K562 (cell line): ENCODE measurements at regions not wholly inside any gene's neighbourhood (a gene's known extent, or its start where the extent isn't known, plus 50 kb on each side); places are given as distances from the start of the nearest gene placed in this dataset.
"Not testable (repeated sequence)": the region's sequence is repeated elsewhere in the genome, so short reads cannot be mapped to it uniquely, and the experiment has no call there.

Experiments
- CREB1 ChIP-seq, 2 experiments: sonication (generic) in 1 of 2; formaldehyde crosslinking in 1 of 2; IDR thresholded peaks; 2 replicates each; pipeline versions ENCODE4 v1.6.1 to v1.8.0; 2012 to 2022; ENCODE audit warnings: inconsistent platforms in 1 of 2, mild to moderate bottlenecking in 1 of 2, missing genetic modification reagents in 1 of 2, moderate library complexity in 1 of 2
- EP300 ChIP-seq: IDR thresholded peaks from 2 replicates; pipeline ENCODE4 v1.6.1; 2012; ENCODE audit warnings: low read length, improper control_type of control experiment
- ETV5 ChIP-seq: sonication (generic); formaldehyde crosslinking; IDR thresholded peaks from 2 replicates; pipeline ENCODE4 v1.4.0; 2020; ENCODE audit warnings: low read depth, mild to moderate bottlenecking, missing genetic modification reagents
- HOMEZ ChIP-seq: fragments of 250-450 bp; sonication (Bioruptor Pico); IDR thresholded peaks from 2 replicates; pipeline ENCODE4 v1.4.0; 2020; ENCODE audit warnings: mild to moderate bottlenecking, moderate library complexity
- POLR2A ChIP-seq: fragments of 450-650 bp; conservative IDR thresholded peaks from 2 replicates; pipeline ENCODE4 v1.6.1; 2016
- STAT6 ChIP-seq: sonication (generic); formaldehyde crosslinking; IDR thresholded peaks from 2 replicates; pipeline ENCODE4 v1.8.1; 2023; ENCODE audit warnings: mild to moderate bottlenecking, missing genetic modification reagents
- YY1 ChIP-seq, 3 experiments: IDR thresholded peaks; 2 replicates each; pipeline ENCODE4 v1.6.1; 2011; ENCODE audit warnings: low read length in 2 of 3, mild to moderate bottlenecking in 2 of 3, moderate library complexity in 2 of 3, borderline replicate concordance in 1 of 3, control low read depth in 1 of 3, low read depth in 1 of 3; ENCODE audit not compliant: insufficient read depth in 3 of 3, insufficient replicate concordance in 2 of 3, control insufficient read depth in 1 of 3, insufficient read length in 1 of 3; ENCODE audit errors: extremely low read depth in 1 of 3
- ZNF282 ChIP-seq: sonication (generic); formaldehyde crosslinking; IDR thresholded peaks from 2 replicates; pipeline ENCODE4 v1.8.1; 2023; ENCODE audit warnings: missing genetic modification reagents
- ZNF431 ChIP-seq: sonication (generic); formaldehyde crosslinking; IDR thresholded peaks from 2 replicates; pipeline ENCODE4 v1.8.0; 2022; ENCODE audit warnings: mild to moderate bottlenecking, missing genetic modification reagents
- ZNF436 ChIP-seq: fragments of 250-450, 450-650 bp; sonication (Bioruptor Pico); formaldehyde crosslinking; IDR thresholded peaks from 2 replicates; pipeline ENCODE4 v1.7.0; 2020; ENCODE audit warnings: mild to moderate bottlenecking
- ZNF644 ChIP-seq: fragments of 200-800 bp; sonication (Bioruptor generic); IDR thresholded peaks from 2 replicates; pipeline ENCODE4 v1.6.1; 2016; ENCODE audit warnings: low read depth, missing genetic modification characterization, missing compliant biosample characterization

GRCh38 chr15:20251214-20252005, 290.2 kb downstream of the GOLGA6L6 start:
- TF ChIP-seq ZNF431 (CRISPR knock-in tag); ETV5 (CRISPR knock-in tag); POLR2A; CREB1 (IDR thresholded peaks at IDR 0.05); CREB1 (CRISPR knock-in tag; IDR thresholded peaks at IDR 0.05); STAT6; ZNF644 (tag); HOMEZ (CRISPR knock-in tag); ZNF436; YY1 (IDR thresholded peaks at IDR 0.05; ENCODE audit: borderline replicate concordance in 1 of 3, control insufficient read depth in 1 of 3, extremely low read depth in 1 of 3, insufficient read depth in 3 of 3, insufficient read length in 1 of 3, insufficient replicate concordance in 2 of 3, low read depth in 1 of 3, low read length in 2 of 3); ZNF282 (CRISPR knock-in tag); EP300: not testable (repeated sequence)
